RWPE2 (cell line): ENCODE measurements at regions not wholly inside any gene's neighbourhood (a gene's known extent, or its start where the extent isn't known, plus 50 kb on each side); places are given as distances from the start of the nearest gene placed in this dataset.

ENCODE experiments used
- ATAC-seq: fragments of 200-7000 bp; cut with Tn5 transposase; 3 replicates; pipeline ENCODE4 v1.9.1; 2021; ENCODE audit warnings: low read depth
- DNase-seq: peaks from one replicate; pipeline ENCODE4 v3.0.0-alpha.2; 2020; ENCODE audit warnings: low spot score
- H3K27ac ChIP-seq: fragments of 450-650 bp; 2 replicates; pipeline ENCODE4 v1.5.1; 2017; ENCODE audit warnings: mild to moderate bottlenecking; ENCODE audit not compliant: poor library complexity, severe bottlenecking
- H3K27me3 ChIP-seq: fragments of 250-450 bp; sonication (Bioruptor Pico); 2 replicates; pipeline ENCODE4 v1.5.1; 2021; ENCODE audit warnings: mild to moderate bottlenecking, moderate library complexity; ENCODE audit not compliant: insufficient read depth, poor library complexity, severe bottlenecking
- H3K36me3 ChIP-seq: fragments of 250-450 bp; sonication (Bioruptor Pico); 2 replicates; pipeline ENCODE4 v1.5.1; 2020; ENCODE audit warnings: low read depth, mild to moderate bottlenecking, moderate library complexity
- H3K4me1 ChIP-seq: fragments of 250-450 bp; sonication (Bioruptor Pico); 2 replicates; pipeline ENCODE4 v1.5.1; 2021; ENCODE audit warnings: mild to moderate bottlenecking, moderate library complexity; ENCODE audit not compliant: insufficient read depth, poor library complexity, severe bottlenecking
- H3K4me3 ChIP-seq: fragments of 250-450 bp; sonication (Bioruptor Pico); 2 replicates; pipeline ENCODE4 v1.5.1; 2021; ENCODE audit warnings: mild to moderate bottlenecking, moderate library complexity; ENCODE audit not compliant: severe bottlenecking
- H3K9me3 ChIP-seq: fragments of 250-450 bp; sonication (Bioruptor Pico); 2 replicates; pipeline ENCODE4 v1.5.1; 2021; ENCODE audit warnings: mild to moderate bottlenecking, moderate library complexity; ENCODE audit not compliant: severe bottlenecking
- TF ChIP-seq, protein P1 (sequence below): fragments of 450-650 bp; IDR thresholded peaks from one replicate; pipeline ENCODE4 v1.5.1; 2017; ENCODE audit warnings: mild to moderate bottlenecking, moderate library complexity; ENCODE audit not compliant: poor library complexity, severe bottlenecking

DNA sequence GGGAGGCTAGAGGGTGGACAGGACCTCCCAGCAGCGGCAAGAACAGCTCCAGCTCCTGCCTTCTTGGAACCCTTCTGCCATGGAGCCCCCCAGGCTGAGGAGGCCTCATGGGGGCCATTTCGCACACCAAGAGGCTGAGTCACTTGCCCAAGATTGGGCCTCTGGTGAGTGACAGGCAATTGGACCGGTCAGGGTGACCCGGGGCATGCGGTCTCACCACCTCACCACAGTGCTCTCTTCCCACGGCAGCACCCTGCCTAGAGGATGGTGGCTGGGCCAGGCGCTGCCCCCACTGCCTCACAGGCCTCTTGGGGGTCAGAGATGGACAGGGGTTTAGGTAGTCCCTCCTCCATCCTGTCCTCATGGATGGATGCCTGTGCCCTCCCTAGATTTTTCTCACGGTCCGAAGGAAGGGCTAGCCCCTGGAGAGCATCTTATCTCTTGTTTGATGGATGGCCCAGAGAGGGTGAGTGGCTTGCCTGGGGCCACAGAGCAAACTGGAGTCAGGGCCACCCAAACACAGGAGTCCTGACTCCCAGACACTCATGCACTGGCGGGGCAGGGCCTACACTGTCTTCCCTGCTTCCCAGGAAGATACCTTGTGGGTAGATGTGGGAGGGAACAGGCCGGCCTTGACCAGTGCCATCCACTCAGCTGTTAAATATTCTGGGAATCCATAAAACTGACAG, 119.2 kb downstream of the INHBB start:
- no peaks in the 10 kb centered on the region for H3K36me3 ChIP-seq
- DNase-seq (no peak), ATAC-seq (no peak)
- H3K4me3 ChIP-seq: no peak overlapping the region
- H3K27ac ChIP-seq: no peak overlapping the region
- peaks cover 4% of the 10 kb centered on the region for H3K4me1 ChIP-seq
- TF ChIP-seq, protein P1, sequence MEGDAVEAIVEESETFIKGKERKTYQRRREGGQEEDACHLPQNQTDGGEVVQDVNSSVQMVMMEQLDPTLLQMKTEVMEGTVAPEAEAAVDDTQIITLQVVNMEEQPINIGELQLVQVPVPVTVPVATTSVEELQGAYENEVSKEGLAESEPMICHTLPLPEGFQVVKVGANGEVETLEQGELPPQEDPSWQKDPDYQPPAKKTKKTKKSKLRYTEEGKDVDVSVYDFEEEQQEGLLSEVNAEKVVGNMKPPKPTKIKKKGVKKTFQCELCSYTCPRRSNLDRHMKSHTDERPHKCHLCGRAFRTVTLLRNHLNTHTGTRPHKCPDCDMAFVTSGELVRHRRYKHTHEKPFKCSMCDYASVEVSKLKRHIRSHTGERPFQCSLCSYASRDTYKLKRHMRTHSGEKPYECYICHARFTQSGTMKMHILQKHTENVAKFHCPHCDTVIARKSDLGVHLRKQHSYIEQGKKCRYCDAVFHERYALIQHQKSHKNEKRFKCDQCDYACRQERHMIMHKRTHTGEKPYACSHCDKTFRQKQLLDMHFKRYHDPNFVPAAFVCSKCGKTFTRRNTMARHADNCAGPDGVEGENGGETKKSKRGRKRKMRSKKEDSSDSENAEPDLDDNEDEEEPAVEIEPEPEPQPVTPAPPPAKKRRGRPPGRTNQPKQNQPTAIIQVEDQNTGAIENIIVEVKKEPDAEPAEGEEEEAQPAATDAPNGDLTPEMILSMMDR: no peak
- no peaks in the 10 kb centered on the region for H3K27me3 ChIP-seq
- H3K9me3 ChIP-seq: no peaks in the 10 kb centered on the region

- Histone ChIP-seq H3K9me3 (no peaks in the 10 kb centered on the region), H3K36me3 (no peaks in the 10 kb centered on the region), H3K27ac (no peak overlapping the region), H3K4me1 (peaks cover 9% of the 10 kb centered on the region), H3K4me3 (no peak overlapping the region), H3K27me3 (no peaks in the 10 kb centered on the region)
- TF ChIP-seq, protein P1: no peak
- ATAC-seq (no peak), DNase-seq (no peak)
Observed at GRCh38 chr2:120465701-120465988, 119.7 kb downstream of the INHBB start.

GRCh38 chr2:120465989-120466703, 120.2 kb downstream of the INHBB start:
- Histone ChIP-seq H3K4me3 (no peak overlapping the region), H3K36me3 (no peaks in the 10 kb centered on the region), H3K27ac (no peak overlapping the region), H3K9me3 (no peaks in the 10 kb centered on the region), H3K27me3 (no peaks in the 10 kb centered on the region), H3K4me1 (peaks cover 14% of the 10 kb centered on the region)
- TF ChIP-seq, protein P1: no peak
- ATAC-seq (no peak), DNase-seq (no peak)

DNA sequence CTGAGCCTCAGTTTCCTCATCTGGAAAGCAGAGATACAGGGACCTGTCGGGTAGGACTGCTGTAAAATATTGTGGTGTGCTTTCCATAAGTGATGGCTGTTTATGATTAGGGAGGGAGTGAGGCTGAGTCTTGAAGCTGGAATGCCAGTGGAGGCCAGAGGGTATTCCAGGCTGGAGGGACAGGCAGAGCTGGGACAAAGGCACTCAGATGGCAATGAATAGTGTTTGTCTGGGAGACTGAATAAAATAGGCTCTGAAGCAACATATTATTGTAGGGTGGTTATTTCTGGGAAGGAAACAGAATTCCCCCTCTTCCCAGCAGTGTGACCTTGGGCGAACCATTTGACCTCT, 120.7 kb downstream of the INHBB start:
- DNase-seq (no peak), ATAC-seq (no peak)
- Histone ChIP-seq H3K36me3 (no peaks in the 10 kb centered on the region), H3K4me1 (peaks cover 14% of the 10 kb centered on the region), H3K4me3 (no peak overlapping the region), H3K9me3 (no peaks in the 10 kb centered on the region), H3K27ac (no peak overlapping the region), H3K27me3 (no peaks in the 10 kb centered on the region)
- TF ChIP-seq, protein P1: no peak

GRCh38 chr2:120468136-120468535, 122.2 kb downstream of the INHBB start:
- H3K27me3 ChIP-seq: no peaks in the 10 kb centered on the region
- H3K9me3 ChIP-seq: peaks cover 7% of the 10 kb centered on the region
- no peak overlapping the region for H3K4me3 ChIP-seq
- peaks cover 23% of the 10 kb centered on the region for H3K4me1 ChIP-seq
- DNase-seq (no peak), ATAC-seq (no peak)
- TF ChIP-seq, protein P1: no peak
- no peaks in the 10 kb centered on the region for H3K36me3 ChIP-seq
- no peak overlapping the region for H3K27ac ChIP-seq
